Stomach (tissue), 4 donors: ENCODE measurements at regions not wholly inside any gene's neighbourhood (a gene's known extent, or its start where the extent isn't known, plus 50 kb on each side); places are given as distances from the start of the nearest gene placed in this dataset.

Experiments
- CTCF ChIP-seq, 7 experiments: fragments of 450-650 bp in 4 of 7; fragments of 200-600 bp in 3 of 7; sonication (generic) in 3 of 7; IDR thresholded peaks; one replicate each; pipeline ENCODE4 v1.5.1; 2016 to 2019; ENCODE audit warnings: antibody characterized with exemption in 7 of 7, control low read depth in 2 of 7, mild to moderate bottlenecking in 1 of 7
- POLR2A ChIP-seq, 4 donors: fragments of 450-650 bp; IDR thresholded peaks; one replicate each; pipeline ENCODE4 v1.6.1; 2016; ENCODE audit warnings: antibody characterized with exemption in 4 of 4, control low read depth in 2 of 4, mild to moderate bottlenecking in 1 of 4, moderate library complexity in 1 of 4

GRCh38 chr2:240229005-240229404 is 88.5 kb upstream of the OTOS start:
- no peak for TF ChIP-seq CTCF (IDR thresholded peaks at IDR 0.05)
- TF ChIP-seq POLR2A (IDR thresholded peaks at IDR 0.05): no peak
